OCI-LY1 (cell line): ENCODE measurements at regions not wholly inside any gene's neighbourhood (a gene's known extent, or its start where the extent isn't known, plus 50 kb on each side); places are given as distances from the start of the nearest gene placed in this dataset.

Experiments
- H2AFZ ChIP-seq: fragments of 200-600 bp; sonication (generic), shearing (Covaris generic); 2 replicates; pipeline ENCODE4 v1.6.0; 2014; ENCODE audit warnings: antibody characterized with exemption, mild to moderate bottlenecking, low read length
- H3F3A ChIP-seq: fragments of 200-600 bp; sonication (generic), shearing (Covaris generic); 2 replicates; pipeline ENCODE4 v1.6.0; 2014; ENCODE audit warnings: mild to moderate bottlenecking, antibody characterized with exemption, low read length, moderate library complexity; ENCODE audit not compliant: insufficient read depth
- H3K27ac ChIP-seq: fragments of 200-600 bp; sonication (generic); 2 replicates; pipeline ENCODE4 v1.5.1; 2014; ENCODE audit warnings: low read length, mixed run types, mild to moderate bottlenecking, low read depth; ENCODE audit not compliant: poor library complexity, severe bottlenecking
- H3K27me3 ChIP-seq: fragments of 200-600 bp; sonication (generic); 2 replicates; pipeline ENCODE4 v1.6.0; 2014; ENCODE audit warnings: antibody characterized with exemption, mild to moderate bottlenecking, low read length, moderate library complexity; ENCODE audit not compliant: insufficient read depth
- H3K36me3 ChIP-seq: fragments of 200-600 bp; sonication (generic); 2 replicates; pipeline ENCODE4 v1.6.1; 2014; ENCODE audit warnings: mild to moderate bottlenecking, antibody characterized with exemption, low read length, moderate library complexity, mixed read lengths; ENCODE audit not compliant: insufficient read depth
- H3K4me1 ChIP-seq: fragments of 200-600 bp; sonication (generic); 2 replicates; pipeline ENCODE4 v1.5.1; 2014; ENCODE audit warnings: mild to moderate bottlenecking, low read length, moderate library complexity; ENCODE audit not compliant: insufficient read depth, severe bottlenecking
- H3K4me2 ChIP-seq: fragments of 200-600 bp; sonication (generic), shearing (Covaris generic); 2 replicates; pipeline ENCODE4 v1.6.1; 2014; ENCODE audit warnings: low read length
- H3K4me3 ChIP-seq: fragments of 200-600 bp; sonication (generic); 2 replicates; pipeline ENCODE4 v1.5.1; 2014; ENCODE audit warnings: low read length, low read depth, mild to moderate bottlenecking, mixed read lengths; ENCODE audit not compliant: poor library complexity, severe bottlenecking
- H3K79me2 ChIP-seq: fragments of 200-600 bp; shearing (Covaris generic); 2 replicates; pipeline ENCODE4 v1.6.1; 2016; ENCODE audit warnings: mixed run types, low read length, mixed read lengths; ENCODE audit not compliant: insufficient read depth
- H3K9ac ChIP-seq: fragments of 200-600 bp; sonication (generic), shearing (Covaris generic); 2 replicates; pipeline ENCODE4 v1.6.1; 2014; ENCODE audit warnings: mild to moderate bottlenecking, low read length, mixed read lengths
- H3K9me2 ChIP-seq: fragments of 200-600 bp; sonication (generic), shearing (Covaris generic); 2 replicates; pipeline ENCODE4 v1.6.1; 2014; ENCODE audit warnings: low read depth, mild to moderate bottlenecking, low read length, mixed read lengths
- H3K9me3 ChIP-seq: fragments of 200-600 bp; shearing (Covaris generic); 2 replicates; pipeline ENCODE4 v1.6.1; 2014; ENCODE audit warnings: low read length, mixed read lengths
- H4K20me1 ChIP-seq: fragments of 200-600 bp; sonication (generic), shearing (Covaris generic); 2 replicates; pipeline ENCODE4 v1.6.0; 2016; ENCODE audit warnings: mild to moderate bottlenecking, low read length; ENCODE audit not compliant: insufficient read depth
- EZH2 ChIP-seq: fragments of 200-600 bp; sonication (generic), shearing (Covaris generic); IDR thresholded peaks from 2 replicates; pipeline ENCODE4 v1.8.0; 2017; ENCODE audit warnings: borderline replicate concordance, mixed run types, mild to moderate bottlenecking, antibody characterized with exemption, low read length, moderate library complexity, mixed read lengths
- TF ChIP-seq, protein P1 (sequence below): fragments of 200-600 bp; sonication (generic), shearing (Covaris generic); IDR thresholded peaks from 2 replicates; pipeline ENCODE4 v1.5.1; 2017; ENCODE audit warnings: mild to moderate bottlenecking, antibody characterized with exemption, low read length, moderate library complexity, mixed read lengths

DNA sequence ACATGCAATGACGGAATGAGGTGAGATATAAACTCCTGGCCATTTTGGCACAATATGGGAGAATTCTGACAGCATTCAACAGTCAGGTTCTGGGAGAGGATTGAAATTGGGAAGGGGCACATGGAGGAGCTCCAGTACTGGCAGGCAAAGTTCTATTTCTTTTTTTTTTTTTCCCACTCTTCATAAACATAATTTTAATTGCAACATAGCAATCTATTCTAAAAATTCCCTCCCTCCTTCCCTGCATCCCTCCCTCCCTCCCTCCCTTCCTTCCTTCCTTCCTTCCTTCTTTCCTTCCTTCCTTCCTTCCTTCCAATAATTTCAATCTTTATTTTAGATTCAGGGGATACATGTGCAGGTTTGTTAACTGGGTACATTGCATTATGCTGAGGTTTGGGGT, 93.2 kb downstream of the PTCSC3 start:
- Histone ChIP-seq H4K20me1 (no peaks in the 10 kb centered on the region), H3K9me3 (no peaks in the 10 kb centered on the region), H3K9me2 (no peaks in the 10 kb centered on the region), H3K79me2 (no peaks in the 10 kb centered on the region), H3K9ac (no peak overlapping the region), H3K27ac (no peak overlapping the region), H3K4me2 (no peak overlapping the region), H3K27me3 (no peaks in the 10 kb centered on the region), H3K4me1 (no peaks in the 10 kb centered on the region), H2AFZ (no peak overlapping the region), H3K36me3 (no peaks in the 10 kb centered on the region), H3K4me3 (no peak overlapping the region), H3F3A (no peaks in the 10 kb centered on the region)
- TF ChIP-seq, protein P1, sequence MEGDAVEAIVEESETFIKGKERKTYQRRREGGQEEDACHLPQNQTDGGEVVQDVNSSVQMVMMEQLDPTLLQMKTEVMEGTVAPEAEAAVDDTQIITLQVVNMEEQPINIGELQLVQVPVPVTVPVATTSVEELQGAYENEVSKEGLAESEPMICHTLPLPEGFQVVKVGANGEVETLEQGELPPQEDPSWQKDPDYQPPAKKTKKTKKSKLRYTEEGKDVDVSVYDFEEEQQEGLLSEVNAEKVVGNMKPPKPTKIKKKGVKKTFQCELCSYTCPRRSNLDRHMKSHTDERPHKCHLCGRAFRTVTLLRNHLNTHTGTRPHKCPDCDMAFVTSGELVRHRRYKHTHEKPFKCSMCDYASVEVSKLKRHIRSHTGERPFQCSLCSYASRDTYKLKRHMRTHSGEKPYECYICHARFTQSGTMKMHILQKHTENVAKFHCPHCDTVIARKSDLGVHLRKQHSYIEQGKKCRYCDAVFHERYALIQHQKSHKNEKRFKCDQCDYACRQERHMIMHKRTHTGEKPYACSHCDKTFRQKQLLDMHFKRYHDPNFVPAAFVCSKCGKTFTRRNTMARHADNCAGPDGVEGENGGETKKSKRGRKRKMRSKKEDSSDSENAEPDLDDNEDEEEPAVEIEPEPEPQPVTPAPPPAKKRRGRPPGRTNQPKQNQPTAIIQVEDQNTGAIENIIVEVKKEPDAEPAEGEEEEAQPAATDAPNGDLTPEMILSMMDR: no peak
- no peak for TF ChIP-seq EZH2

DNA sequence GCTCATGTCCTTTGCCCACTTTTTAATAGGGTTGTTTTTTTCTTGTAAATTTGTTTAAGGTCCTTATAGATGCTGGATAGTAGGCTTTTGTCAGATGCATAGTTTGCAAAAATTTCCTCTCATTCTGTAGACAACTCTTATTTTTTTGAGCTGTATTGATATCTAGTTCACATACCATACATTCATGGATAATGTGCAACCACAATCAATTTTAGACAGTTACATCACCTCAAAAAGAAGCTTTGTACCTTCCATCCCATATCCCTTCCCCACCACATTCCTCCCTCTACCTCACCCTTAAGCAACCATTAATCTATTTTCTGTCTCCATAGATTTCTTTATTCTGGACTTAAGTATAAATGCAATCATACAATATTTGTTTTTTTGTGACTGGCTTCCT, 98.4 kb downstream of the PTCSC3 start:
- Histone ChIP-seq H2AFZ (no peak overlapping the region), H3K9me3 (no peaks in the 10 kb centered on the region), H3K36me3 (no peaks in the 10 kb centered on the region), H3K4me3 (no peak overlapping the region), H3F3A (no peaks in the 10 kb centered on the region), H3K27me3 (no peaks in the 10 kb centered on the region), H3K4me2 (no peak overlapping the region), H3K27ac (no peak overlapping the region), H3K9me2 (no peaks in the 10 kb centered on the region), H3K9ac (no peak overlapping the region), H3K79me2 (no peaks in the 10 kb centered on the region), H3K4me1 (no peaks in the 10 kb centered on the region), H4K20me1 (no peaks in the 10 kb centered on the region)
- TF ChIP-seq EZH2: no peak
- TF ChIP-seq, protein P1: no peak

GRCh38 chr14:36076197-36076596, 100.3 kb downstream of the PTCSC3 start:
- Histone ChIP-seq H3K27me3 (no peaks in the 10 kb centered on the region), H3K4me2 (no peak overlapping the region), H3K9me3 (no peaks in the 10 kb centered on the region), H3F3A (no peaks in the 10 kb centered on the region), H3K9ac (no peak overlapping the region), H4K20me1 (no peaks in the 10 kb centered on the region), H3K79me2 (no peaks in the 10 kb centered on the region), H3K4me1 (no peaks in the 10 kb centered on the region), H3K27ac (no peak overlapping the region), H2AFZ (no peak overlapping the region), H3K4me3 (no peak overlapping the region), H3K9me2 (no peaks in the 10 kb centered on the region), H3K36me3 (no peaks in the 10 kb centered on the region)
- TF ChIP-seq, protein P1: no peak
- TF ChIP-seq EZH2: no peak
